Stomach (tissue), 8 donors: ENCODE measurements at regions not wholly inside any gene's neighbourhood (a gene's known extent, or its start where the extent isn't known, plus 50 kb on each side); places are given as distances from the start of the nearest gene placed in this dataset.

ENCODE experiments used
- DNase-seq, 2 donors: peaks; one replicate each; pipeline versions ENCODE4 v3.0.0 to v3.0.0-alpha.2; 2013 to 2019
- H3K27ac ChIP-seq, 5 donors: fragments of 200-600 bp in 4 of 5; sonication (generic) in 4 of 5; one replicate each; pipeline ENCODE4 v1.5.1; 2013 to 2019; ENCODE audit warnings: mild to moderate bottlenecking in 1 of 5, moderate library complexity in 1 of 5
- H3K27me3 ChIP-seq, 3 donors: fragments of 200-600 bp; sonication (generic); one replicate each; pipeline ENCODE4 v1.5.1; 2017 to 2019; ENCODE audit warnings: mixed run types in 1 of 3
- H3K36me3 ChIP-seq, 4 donors: fragments of 200-600 bp; sonication (generic); 1 replicate in 3 of 4; 2 replicates in 1 of 4; pipeline ENCODE4 v1.5.1; 2016 to 2019
- H3K4me1 ChIP-seq, 4 donors: fragments of 200-600 bp; sonication (generic); one replicate each; pipeline ENCODE4 v1.5.1; 2016 to 2019
- H3K4me3 ChIP-seq, 4 donors: fragments of 200-600 bp; sonication (generic) in 3 of 4; one replicate each; pipeline ENCODE4 v1.5.1; 2016 to 2019; ENCODE audit warnings: mild to moderate bottlenecking in 1 of 4
- H3K9me3 ChIP-seq, 4 donors: fragments of 200-600 bp; sonication (generic); one replicate each; pipeline ENCODE4 v1.5.1; 2016 to 2019
- CTCF ChIP-seq, 7 experiments: fragments of 450-650 bp in 4 of 7; fragments of 200-600 bp in 3 of 7; sonication (generic) in 3 of 7; IDR thresholded peaks; one replicate each; pipeline ENCODE4 v1.5.1; 2016 to 2019; ENCODE audit warnings: antibody characterized with exemption in 7 of 7, control low read depth in 2 of 7, mild to moderate bottlenecking in 1 of 7
- EP300 ChIP-seq: sonication (generic); formaldehyde crosslinking; IDR thresholded peaks from one replicate; pipeline ENCODE4 v1.6.1; 2017; ENCODE audit warnings: antibody characterized with exemption
- POLR2A ChIP-seq, 4 donors: fragments of 450-650 bp; IDR thresholded peaks; one replicate each; pipeline ENCODE4 v1.6.1; 2016; ENCODE audit warnings: antibody characterized with exemption in 4 of 4, control low read depth in 2 of 4, mild to moderate bottlenecking in 1 of 4, moderate library complexity in 1 of 4
- POLR2AphosphoS5 ChIP-seq, 3 donors: sonication (generic); formaldehyde crosslinking; IDR thresholded peaks; one replicate each; pipeline ENCODE4 v1.6.1; 2016; ENCODE audit warnings: antibody characterized with exemption in 3 of 3
- WGBS, 5 donors: extraction: QIAGEN DNeasy Blood & Tissue Kit in 3 of 5; methylation state at CpG; one replicate each; pipeline versions ENCODE4 v1.1.5 to v1.1.7; 2013 to 2018; 5-methylcytosine and 5-hydroxymethylcytosine counted together
- intact Hi-C: fragments of 100-400 bp; cut with DNase I; formaldehyde crosslinking; loops from one replicate; pipeline ENCODE4 v1.15.1; 2023; ENCODE audit warnings: low total_unique reads
- donor health status: healthy with polysubstance abuse.
- donor health status: Bipolar disorder and iron deficiency.
- donor health status: healthy.

DNA sequence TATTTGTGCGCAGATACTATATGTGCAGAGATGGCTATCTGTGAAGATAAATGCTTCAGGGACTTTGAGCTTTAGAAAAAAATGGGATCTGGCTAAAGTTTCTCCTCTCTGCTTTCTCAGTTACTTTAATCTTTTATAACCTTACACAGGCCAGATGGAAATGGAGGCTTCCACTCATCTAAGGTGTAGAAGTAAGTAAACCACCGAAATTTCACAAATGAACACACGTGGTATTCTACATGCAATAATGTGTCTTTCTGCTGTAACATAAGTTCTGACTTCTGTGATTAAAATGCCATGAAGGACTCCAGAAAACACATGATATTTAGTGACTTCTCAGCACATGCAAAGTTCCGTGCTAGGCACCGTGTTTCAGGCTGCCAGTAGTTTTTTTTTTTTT is 99.1 kb upstream of the FOXN3 start:
- Histone ChIP-seq H3K27me3 (no peaks in the 10 kb centered on the region), H3K9me3 (no peaks in the 10 kb centered on the region), H3K36me3 (peaks cover 0 to 4% (median 0%) of the 10 kb centered on the region in 4 donors), H3K4me1 (no peaks in the 10 kb centered on the region), H3K27ac (no peak overlapping the region), H3K4me3 (no peak overlapping the region)
- DNase-seq: no peak
- TF ChIP-seq POLR2AphosphoS5 (IDR thresholded peaks at IDR 0.05): no peak
- no peak for TF ChIP-seq EP300
- TF ChIP-seq CTCF (IDR thresholded peaks at IDR 0.05): no peak
- no peak for TF ChIP-seq POLR2A (IDR thresholded peaks at IDR 0.05)
- WGBS, 5 donors: 87 to 93% (median 92%) methylated on average over 5 of the region's 5 CpGs
- intact Hi-C loops: no loop called here

- Histone ChIP-seq H3K27ac (no peak overlapping the region), H3K4me1 (peaks cover 0 to 4% (median 0%) of the 10 kb centered on the region in 4 donors), H3K36me3 (peaks cover 0 to 4% (median 0%) of the 10 kb centered on the region in 4 donors), H3K9me3 (no peaks in the 10 kb centered on the region), H3K27me3 (no peaks in the 10 kb centered on the region), H3K4me3 (no peak overlapping the region)
- intact Hi-C loops: no loop called here
- no peak for DNase-seq
- 93 to 97% (median 95%) methylated on average over 11 of the region's 11 CpGs for WGBS, 5 donors
- TF ChIP-seq POLR2AphosphoS5 (IDR thresholded peaks at IDR 0.05) (no peak), CTCF (IDR thresholded peaks at IDR 0.05) (no peak), POLR2A (IDR thresholded peaks at IDR 0.05) (no peak), EP300 (no peak)
Measured at GRCh38 chr14:89514601-89515000, 97.6 kb upstream of the FOXN3 start.

- Histone ChIP-seq H3K9me3 (no peaks in the 10 kb centered on the region), H3K4me1 (peaks cover 0 to 23% (median 5%) of the 10 kb centered on the region in 4 donors), H3K27ac (no peak overlapping the region), H3K4me3 (no peak overlapping the region), H3K27me3 (no peaks in the 10 kb centered on the region), H3K36me3 (no peaks in the 10 kb centered on the region)
- no peak for DNase-seq
- intact Hi-C loops: no loop called here
- WGBS, 5 donors: 90 to 96% (median 93%) methylated on average over 3 of the region's 3 CpGs
- no peak for TF ChIP-seq POLR2A (IDR thresholded peaks at IDR 0.05)
- no peak for TF ChIP-seq POLR2AphosphoS5 (IDR thresholded peaks at IDR 0.05)
Measured at GRCh38 chr14:89509891-89510290, 92.9 kb upstream of the FOXN3 start.

GRCh38 chr14:89508863-89509262 is 91.8 kb upstream of the FOXN3 start:
- Histone ChIP-seq H3K9me3 (no peaks in the 10 kb centered on the region), H3K27ac (no peak overlapping the region), H3K36me3 (no peaks in the 10 kb centered on the region), H3K27me3 (no peaks in the 10 kb centered on the region), H3K4me3 (no peak overlapping the region), H3K4me1 (peaks cover 5 to 33% (median 15%) of the 10 kb centered on the region in 4 donors)
- intact Hi-C loops: no loop called here
- no peak for DNase-seq
- 84 to 92% (median 90%) methylated on average over 3 of the region's 3 CpGs for WGBS, 5 donors
- TF ChIP-seq EP300: no peak

DNA sequence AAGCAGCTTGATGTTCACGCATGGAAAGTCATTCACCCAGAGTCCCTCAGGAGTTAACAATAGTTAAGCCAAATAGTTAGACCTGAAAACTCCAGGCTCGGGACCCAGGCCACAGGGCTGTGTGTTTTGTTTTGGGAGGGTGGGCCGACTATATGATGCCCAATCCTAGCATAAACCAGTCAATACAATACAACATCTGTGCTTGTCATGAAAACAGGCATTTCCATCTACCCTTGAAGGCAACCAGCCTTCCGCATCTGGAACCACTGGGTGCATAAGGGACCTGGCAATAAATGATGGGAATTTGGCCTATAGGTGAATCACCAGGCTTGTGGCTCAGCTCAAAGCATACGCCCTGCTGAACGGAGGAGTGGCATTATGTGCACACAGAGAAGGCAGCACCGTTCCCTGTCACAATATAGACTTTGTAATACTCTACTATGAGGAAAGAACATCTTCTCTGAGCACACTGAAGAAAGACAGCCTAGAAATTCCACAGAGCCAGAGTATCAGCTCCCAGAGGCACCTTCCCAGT is 91.0 kb upstream of the FOXN3 start:
- H3K4me3 ChIP-seq: no peak overlapping the region
- H3K27me3 ChIP-seq: no peaks in the 10 kb centered on the region
- TF ChIP-seq EP300 (no peak), POLR2A (IDR thresholded peaks at IDR 0.05) (no peak), CTCF (IDR thresholded peaks at IDR 0.05) (no peak), POLR2AphosphoS5 (IDR thresholded peaks at IDR 0.05) (no peak)
- no peaks in the 10 kb centered on the region for H3K36me3 ChIP-seq
- WGBS, 5 donors: 70 to 91% (median 81%) methylated on average over 6 to 7 of the region's 7 CpGs
- H3K27ac ChIP-seq: no peak overlapping the region
- H3K9me3 ChIP-seq: no peaks in the 10 kb centered on the region
- peaks cover 9 to 38% (median 21%) of the 10 kb centered on the region in 4 donors for H3K4me1 ChIP-seq
- intact Hi-C loops: no loop called here
- no peak for DNase-seq
